ENCODE measurements at regions not wholly inside any gene's neighbourhood (a gene's known extent, or its start where the extent isn't known, plus 50 kb on each side); places are given as distances from the start of the nearest gene placed in this dataset.

DNA sequence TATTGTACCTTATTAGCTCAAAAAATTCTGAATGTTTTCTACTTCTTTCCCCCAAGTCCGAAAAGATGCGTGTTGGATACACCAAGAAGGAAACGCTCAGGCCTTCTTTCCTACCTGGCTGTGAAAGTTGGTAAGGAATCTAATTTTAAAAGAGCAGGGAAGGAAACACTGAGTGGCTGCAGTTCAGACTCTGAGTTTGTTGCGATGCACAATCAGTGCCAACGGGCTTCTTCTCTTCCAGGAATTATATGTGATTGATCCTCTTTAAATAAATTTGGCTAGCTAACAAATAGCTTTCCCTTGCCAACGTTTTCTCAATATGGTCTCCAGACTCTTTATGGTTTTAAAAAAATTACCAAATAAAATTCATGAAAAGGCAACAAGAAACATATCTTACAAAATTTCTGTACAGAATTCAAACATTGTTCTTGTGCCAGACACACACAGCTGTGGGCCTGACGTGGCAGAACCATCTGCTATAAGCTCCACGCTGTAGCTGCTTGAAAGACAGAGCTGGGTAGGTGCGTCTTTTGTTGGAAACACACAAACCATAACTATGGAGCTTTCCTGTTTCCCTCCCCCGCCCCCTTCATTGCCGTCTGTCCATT is 493.1 kb downstream of the ZNF608 start:
- intact Hi-C loops (cut with DNase I) = no loop called here
- 55% methylated on average over 11 of the region's 11 CpGs for WGBS
- Histone ChIP-seq H3K4me3 (ENCODE audit: low read length) (no peak overlapping the region), H3K9me3 (ENCODE audit: control insufficient read depth, low read length) (no peaks in the 10 kb centered on the region), H3K27me3 (ENCODE audit: control insufficient read depth, insufficient read depth) (no peaks in the 10 kb centered on the region), H3K4me1 (ENCODE audit: control insufficient read depth, insufficient read depth, low read length) (peaks cover 2% of the 10 kb centered on the region), H3K27ac (ENCODE audit: low read length) (no peak overlapping the region)
- ATAC-seq = no peak
- no peak for DNase-seq

DNA sequence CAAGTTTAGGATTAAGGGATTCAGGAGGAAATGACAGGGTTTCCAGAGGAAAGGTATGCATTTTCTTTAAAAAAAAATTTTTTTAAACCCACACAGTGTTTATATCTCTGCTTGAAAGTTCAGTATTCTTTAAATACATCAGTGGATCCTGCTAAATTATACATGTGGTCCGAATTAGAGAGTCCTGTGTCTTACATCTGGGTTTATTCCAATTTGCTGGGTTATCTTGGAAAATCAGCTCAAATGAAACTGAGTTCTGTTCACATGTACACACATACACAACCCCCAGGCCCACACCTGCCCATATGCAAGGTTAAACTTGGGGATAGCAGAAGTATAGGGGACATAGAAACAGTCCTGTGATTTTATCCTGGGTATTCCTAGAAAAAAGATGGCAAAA is 493.7 kb downstream of the ZNF608 start:
- no peaks in the 10 kb centered on the region for H3K27me3 ChIP-seq (ENCODE audit: control insufficient read depth, insufficient read depth)
- H3K4me1 ChIP-seq (ENCODE audit: control insufficient read depth, insufficient read depth, low read length) = peaks cover 2% of the 10 kb centered on the region
- 85% methylated on average over 1 of the region's 1 CpG for WGBS
- no peak for ATAC-seq
- no peaks in the 10 kb centered on the region for H3K9me3 ChIP-seq (ENCODE audit: control insufficient read depth, low read length)
- DNase-seq = no peak
- intact Hi-C loops (cut with DNase I) = no loop called here
- no peak overlapping the region for H3K27ac ChIP-seq (ENCODE audit: low read length)
- H3K4me3 ChIP-seq (ENCODE audit: low read length) = no peak overlapping the region

DNA sequence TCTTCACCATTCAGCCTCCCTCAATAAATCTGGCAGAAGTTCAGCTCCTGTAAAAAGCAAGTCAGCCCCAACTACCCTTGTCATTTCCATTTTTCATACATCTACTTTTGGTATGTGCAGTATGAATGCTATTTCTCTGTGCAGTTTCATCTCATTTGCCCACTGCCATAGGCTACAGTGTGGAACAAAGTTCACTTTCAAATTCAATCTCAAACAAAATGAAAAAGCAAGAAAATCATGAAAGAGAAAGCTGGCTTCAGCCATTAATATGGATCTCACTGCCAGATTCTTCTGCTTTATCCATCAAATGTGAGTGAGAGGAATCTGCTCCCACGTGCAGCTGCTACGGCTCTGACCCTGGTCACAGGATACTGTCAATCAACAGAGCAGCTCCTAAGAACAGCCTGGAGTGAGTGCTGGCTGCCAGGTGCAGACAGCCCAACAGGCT is 494.2 kb downstream of the ZNF608 start:
- DNase-seq (no peak), ATAC-seq (no peak)
- H3K27ac ChIP-seq (ENCODE audit: low read length) = no peak overlapping the region
- intact Hi-C loops (cut with DNase I) = no loop called here
- peaks cover 2% of the 10 kb centered on the region for H3K4me1 ChIP-seq (ENCODE audit: control insufficient read depth, insufficient read depth, low read length)
- H3K4me3 ChIP-seq (ENCODE audit: low read length) = no peak overlapping the region
- WGBS = 20% methylated on average over 2 of the region's 2 CpGs
- H3K9me3 ChIP-seq (ENCODE audit: control insufficient read depth, low read length) = no peaks in the 10 kb centered on the region
- no peaks in the 10 kb centered on the region for H3K27me3 ChIP-seq (ENCODE audit: control insufficient read depth, insufficient read depth)

DNA sequence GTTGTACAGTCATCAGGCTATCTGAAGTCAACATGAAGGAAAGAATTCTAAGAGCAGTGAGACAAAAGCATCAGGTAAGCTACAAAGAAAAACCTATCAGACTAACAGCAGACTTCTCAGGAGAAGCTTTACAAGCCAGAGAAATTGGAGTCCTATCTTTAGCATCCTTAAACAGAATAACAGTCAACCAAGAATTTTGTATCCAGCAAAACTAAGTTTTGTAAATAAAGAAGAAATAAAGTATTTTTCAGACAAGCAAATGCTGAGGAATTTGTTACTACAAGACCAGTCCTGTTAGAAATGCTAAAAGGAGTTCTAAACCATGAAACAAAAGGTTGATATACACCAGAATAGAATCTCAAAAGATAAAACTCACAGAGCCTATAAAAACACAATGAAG is 501.2 kb downstream of the ZNF608 start:
- no peaks in the 10 kb centered on the region for H3K9me3 ChIP-seq (ENCODE audit: control insufficient read depth, low read length)
- intact Hi-C loops (cut with DNase I) = no loop called here
- no peak overlapping the region for H3K27ac ChIP-seq (ENCODE audit: low read length)
- ATAC-seq (no peak), DNase-seq (no peak)
- no peaks in the 10 kb centered on the region for H3K27me3 ChIP-seq (ENCODE audit: control insufficient read depth, insufficient read depth)
- no peak overlapping the region for H3K4me3 ChIP-seq (ENCODE audit: low read length)
- H3K4me1 ChIP-seq (ENCODE audit: control insufficient read depth, insufficient read depth, low read length) = no peaks in the 10 kb centered on the region

DNA sequence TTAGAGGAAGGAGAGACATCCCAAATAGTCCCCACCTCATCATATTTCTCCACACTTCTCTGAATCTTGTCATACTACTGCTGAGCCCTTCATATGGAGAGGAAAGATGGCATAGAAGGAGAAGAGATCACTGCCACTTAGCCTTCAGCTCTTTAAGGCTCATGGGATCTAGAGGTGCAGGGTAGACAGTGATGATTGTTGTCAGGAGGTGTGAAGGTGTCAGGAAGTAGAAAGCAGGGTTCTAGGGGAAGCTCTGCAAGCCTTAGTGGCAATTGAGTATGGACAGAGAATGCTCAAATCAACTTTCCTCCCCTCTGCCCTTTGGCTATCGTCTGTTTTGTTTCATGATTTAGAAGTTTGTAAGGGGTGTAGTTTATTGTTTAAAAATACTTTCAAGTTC is 505.7 kb downstream of the ZNF608 start:
- 69% methylated on average over 1 of the region's 1 CpG for WGBS
- Histone ChIP-seq H3K27me3 (ENCODE audit: control insufficient read depth, insufficient read depth) (no peaks in the 10 kb centered on the region), H3K27ac (ENCODE audit: low read length) (no peak overlapping the region), H3K9me3 (ENCODE audit: control insufficient read depth, low read length) (peaks cover 2% of the 10 kb centered on the region), H3K4me1 (ENCODE audit: control insufficient read depth, insufficient read depth, low read length) (no peaks in the 10 kb centered on the region), H3K4me3 (ENCODE audit: low read length) (no peak overlapping the region)
- DNase-seq (no peak), ATAC-seq (peak in 1 of 2 donors; percentile 69)
- intact Hi-C loops (cut with DNase I) = no loop called here

DNA sequence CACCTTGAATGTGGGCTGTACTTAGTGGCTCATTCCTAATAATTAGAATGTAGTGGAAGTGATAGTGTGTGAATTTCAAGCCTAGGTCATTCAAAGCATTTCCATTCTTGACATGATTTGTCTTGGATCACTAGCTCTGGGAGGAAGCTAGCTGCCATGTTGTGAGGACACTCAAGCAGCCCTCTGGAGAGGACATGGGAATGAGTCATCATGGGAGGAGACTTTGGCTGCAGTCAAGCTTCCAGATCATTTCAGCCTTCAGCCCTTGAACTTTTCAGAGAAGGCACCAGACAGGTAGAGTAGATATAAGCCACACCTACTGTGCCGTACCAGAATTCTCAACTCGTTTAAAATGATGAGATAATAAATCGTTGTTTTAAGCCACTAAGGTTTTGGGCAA is 506.9 kb downstream of the ZNF608 start:
- WGBS = 89% methylated on average over 3 of the region's 3 CpGs
- intact Hi-C loops (cut with DNase I) = no loop called here
- ATAC-seq = no peak

DNA sequence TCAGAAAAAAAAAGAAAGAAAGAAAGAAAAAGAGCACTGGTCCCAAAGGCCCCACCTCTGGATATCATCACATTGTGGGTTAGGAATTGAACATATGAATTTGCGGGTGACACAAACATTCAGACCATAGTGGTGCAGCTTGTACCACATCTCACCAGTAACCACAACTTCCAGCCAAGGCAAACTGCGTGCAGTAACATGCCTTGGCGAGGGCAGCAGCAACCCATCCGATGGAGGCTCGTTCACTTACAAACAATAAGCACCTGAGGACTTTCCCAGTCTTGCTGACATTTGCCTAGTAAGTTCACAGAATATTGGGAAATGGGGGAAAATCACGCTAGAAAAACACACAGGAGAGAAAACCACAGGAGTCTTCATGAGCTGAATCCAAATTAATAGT is 508.1 kb downstream of the ZNF608 start:
- no peak overlapping the region for H3K27ac ChIP-seq (ENCODE audit: low read length)
- no peaks in the 10 kb centered on the region for H3K4me1 ChIP-seq (ENCODE audit: control insufficient read depth, insufficient read depth, low read length)
- ATAC-seq (no peak), DNase-seq (no peak)
- no peaks in the 10 kb centered on the region for H3K27me3 ChIP-seq (ENCODE audit: control insufficient read depth, insufficient read depth)
- no peak overlapping the region for H3K4me3 ChIP-seq (ENCODE audit: low read length)
- intact Hi-C loops (cut with DNase I) = no loop called here
- peaks cover 2% of the 10 kb centered on the region for H3K9me3 ChIP-seq (ENCODE audit: control insufficient read depth, low read length)
- 98% methylated on average over 6 of the region's 6 CpGs for WGBS

More for the DNA sequence above, 506.9 kb downstream of the ZNF608 start:
- no peak overlapping the region for H3K27ac ChIP-seq (ENCODE audit: low read length)
- no peak overlapping the region for H3K4me3 ChIP-seq (ENCODE audit: low read length)
- peaks cover 2% of the 10 kb centered on the region for H3K9me3 ChIP-seq (ENCODE audit: control insufficient read depth, low read length)
- DNase-seq = no peak
- no peaks in the 10 kb centered on the region for H3K27me3 ChIP-seq (ENCODE audit: control insufficient read depth, insufficient read depth)
- no peaks in the 10 kb centered on the region for H3K4me1 ChIP-seq (ENCODE audit: control insufficient read depth, insufficient read depth, low read length)

GRCh38 chr5:124237206-124237695 is 509.2 kb downstream of the ZNF608 start:
- no peaks in the 10 kb centered on the region for H3K4me1 ChIP-seq (ENCODE audit: control insufficient read depth, insufficient read depth, low read length)
- no peak overlapping the region for H3K27ac ChIP-seq (ENCODE audit: low read length)
- ATAC-seq = no peak
- intact Hi-C loops (cut with DNase I) = no loop called here
- H3K27me3 ChIP-seq (ENCODE audit: control insufficient read depth, insufficient read depth) = no peaks in the 10 kb centered on the region
- no peak for DNase-seq
- peaks cover 2% of the 10 kb centered on the region for H3K9me3 ChIP-seq (ENCODE audit: control insufficient read depth, low read length)
- H3K4me3 ChIP-seq (ENCODE audit: low read length) = no peak overlapping the region
- WGBS = 53% methylated on average over 1 of the region's 1 CpG

GRCh38 chr5:124236361-124237205 is 509.9 kb downstream of the ZNF608 start:
- intact Hi-C loops (cut with DNase I) = no loop called here
- Histone ChIP-seq H3K27me3 (ENCODE audit: control insufficient read depth, insufficient read depth) (no peaks in the 10 kb centered on the region), H3K9me3 (ENCODE audit: control insufficient read depth, low read length) (peaks cover 2% of the 10 kb centered on the region), H3K4me3 (ENCODE audit: low read length) (no peak overlapping the region), H3K4me1 (ENCODE audit: control insufficient read depth, insufficient read depth, low read length) (no peaks in the 10 kb centered on the region), H3K27ac (ENCODE audit: low read length) (no peak overlapping the region)
- WGBS = 64% methylated on average over 3 of the region's 3 CpGs
- DNase-seq (no peak), ATAC-seq (no peak)

DNA sequence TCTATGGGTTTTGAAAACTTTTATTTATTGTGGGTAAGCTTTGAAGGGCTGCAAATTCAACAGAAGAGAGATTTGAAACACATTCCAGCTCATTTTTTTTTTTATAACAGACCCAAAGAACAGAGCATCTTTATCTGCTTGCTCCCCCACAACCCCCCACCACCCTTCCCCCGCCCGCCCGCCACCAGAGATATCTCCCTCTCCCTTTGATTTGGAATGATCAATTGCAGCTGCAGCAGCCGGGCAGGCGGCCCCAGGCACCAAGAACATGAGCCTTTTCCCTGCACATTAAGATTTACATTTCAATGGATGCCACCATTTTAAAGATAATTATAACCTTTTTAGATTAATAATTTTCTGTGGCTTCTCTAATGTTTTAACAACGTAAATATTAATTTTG is 510.9 kb downstream of the ZNF608 start:
- WGBS = 75% methylated on average over 6 of the region's 6 CpGs
- intact Hi-C loops (cut with DNase I) = no loop called here
- Histone ChIP-seq H3K27me3 (ENCODE audit: control insufficient read depth, insufficient read depth) (no peaks in the 10 kb centered on the region), H3K4me3 (ENCODE audit: low read length) (no peak overlapping the region), H3K9me3 (ENCODE audit: control insufficient read depth, low read length) (peaks cover 2% of the 10 kb centered on the region), H3K27ac (ENCODE audit: low read length) (no peak overlapping the region), H3K4me1 (ENCODE audit: control insufficient read depth, insufficient read depth, low read length) (no peaks in the 10 kb centered on the region)
- DNase-seq (no peak), ATAC-seq (no peak)

- Histone ChIP-seq H3K4me1 (ENCODE audit: control insufficient read depth, insufficient read depth, low read length) (no peaks in the 10 kb centered on the region), H3K27me3 (ENCODE audit: control insufficient read depth, insufficient read depth) (no peaks in the 10 kb centered on the region), H3K27ac (ENCODE audit: low read length) (no peak overlapping the region), H3K9me3 (ENCODE audit: control insufficient read depth, low read length) (peaks cover 2% of the 10 kb centered on the region), H3K4me3 (ENCODE audit: low read length) (no peak overlapping the region)
- no peak for ATAC-seq
- DNase-seq = no peak
- 80% methylated on average over 1 of the region's 1 CpG for WGBS
- intact Hi-C loops (cut with DNase I) = no loop called here
These were observed 511.5 kb downstream of the ZNF608 start for GRCh38 chr5:124234770-124235562.

Measured in right cardiac atrium (tissue), 5 donors.